ENCODE measurements at regions not wholly inside any gene's neighbourhood (a gene's known extent, or its start where the extent isn't known, plus 50 kb on each side); places are given as distances from the start of the nearest gene placed in this dataset.

DNA sequence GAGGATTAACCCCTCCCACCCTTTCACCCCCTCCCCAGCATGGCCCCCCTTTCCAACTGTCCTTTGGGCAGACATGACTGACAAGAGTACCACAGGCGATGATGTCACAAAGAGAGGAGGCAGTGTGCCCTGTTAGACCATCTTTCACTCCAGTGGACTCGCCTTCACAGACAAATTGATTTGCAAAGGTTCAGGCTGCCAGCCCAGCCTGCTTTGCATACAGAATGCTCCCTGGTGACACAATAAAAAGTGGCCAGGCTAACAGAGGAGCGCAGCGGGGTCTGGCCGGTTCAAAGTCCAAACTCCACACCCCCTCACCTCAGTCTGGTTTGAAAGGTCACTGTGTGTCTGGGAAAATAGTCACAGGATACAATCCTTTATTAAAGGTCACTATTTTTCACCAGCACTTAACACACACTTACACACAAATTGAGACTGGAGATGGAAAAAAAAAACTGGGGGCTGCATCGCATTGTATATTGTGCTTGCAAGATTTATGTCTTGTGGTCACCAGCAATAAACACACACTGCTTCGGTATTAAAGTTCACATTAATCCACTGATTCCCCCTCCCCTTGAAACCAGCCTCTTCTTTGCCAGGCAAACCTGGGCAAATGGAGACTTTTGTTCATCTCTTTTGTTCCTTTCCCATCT lies 236.9 kb downstream of the BCL11A start:
- TF ChIP-seq EZH2phosphoT487 (IDR thresholded peaks at IDR 0.05; ENCODE audit: insufficient read depth, low read depth) (no peak), EZH2 (IDR thresholded peaks at IDR 0.05; ENCODE audit: insufficient read depth, poor library complexity, severe bottlenecking) (no peak)

All from GM23248 (cell line).